HG03520 (cell line): ENCODE measurements at regions not wholly inside any gene's neighbourhood (a gene's known extent, or its start where the extent isn't known, plus 50 kb on each side); places are given as distances from the start of the nearest gene placed in this dataset.

Source experiments
- ATAC-seq: cut with Tn5 transposase; IDR thresholded peaks from one replicate; pipeline ENCODE4 v1.9.1; 2021; ENCODE audit warnings: mild to moderate bottlenecking, moderate library complexity; ENCODE audit not compliant: unreplicated experiment

DNA sequence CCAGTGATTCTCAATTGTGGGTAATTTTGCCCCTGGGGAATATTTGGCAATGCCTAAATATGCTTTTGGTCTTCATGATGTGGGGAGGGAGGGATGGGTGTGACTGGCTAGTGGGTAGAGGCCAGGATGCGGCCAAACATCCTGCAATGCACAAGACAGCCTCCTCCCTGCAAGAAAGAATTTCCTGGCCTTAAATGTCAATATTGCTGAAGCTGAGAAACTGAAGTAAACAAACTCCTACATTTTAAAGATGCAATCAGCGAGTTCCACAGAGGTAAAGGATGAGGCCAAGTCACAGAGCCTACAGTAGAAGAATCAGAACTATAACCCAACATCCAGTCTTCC is 272.9 kb upstream of the EPHA4 start:
- ATAC-seq, result no peak

DNA sequence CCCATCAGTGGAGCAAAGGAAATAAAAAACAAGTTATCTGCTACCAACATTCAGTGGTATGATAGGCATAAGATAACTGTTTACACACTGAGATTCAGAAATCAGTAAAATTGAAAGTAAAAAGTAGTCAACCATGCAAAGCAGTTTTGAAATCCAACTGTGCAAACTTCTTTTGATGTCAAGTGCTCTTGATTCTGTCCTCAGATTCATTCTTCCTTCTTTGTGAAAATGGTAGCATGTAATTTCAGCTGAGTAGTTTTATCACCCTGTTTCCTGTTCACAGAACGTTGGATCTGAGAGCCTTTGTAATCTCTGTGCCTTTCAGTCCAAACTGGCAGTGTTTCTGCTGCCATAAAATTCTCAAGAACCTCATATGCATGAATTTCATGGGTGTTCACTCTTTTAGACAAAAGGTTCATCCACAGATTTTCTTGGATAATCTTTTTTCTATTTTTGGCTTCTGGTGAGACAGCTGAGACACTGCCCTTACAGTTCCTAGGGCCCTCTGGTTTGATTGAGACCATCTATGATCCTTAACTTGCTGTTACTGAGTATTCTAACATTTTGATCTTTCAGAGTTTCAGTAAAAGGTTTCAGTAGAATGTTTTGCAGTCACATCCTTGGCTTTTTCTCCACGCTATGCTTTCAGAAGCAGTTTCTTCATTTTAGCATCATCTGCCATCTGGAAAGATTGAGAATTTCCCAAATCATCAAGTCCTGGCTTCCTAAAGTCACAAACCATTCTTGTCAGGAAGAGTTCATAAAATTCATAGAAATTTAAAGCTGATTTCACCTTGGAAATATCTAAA is 272.3 kb upstream of the EPHA4 start:
- ATAC-seq, result no peak

DNA sequence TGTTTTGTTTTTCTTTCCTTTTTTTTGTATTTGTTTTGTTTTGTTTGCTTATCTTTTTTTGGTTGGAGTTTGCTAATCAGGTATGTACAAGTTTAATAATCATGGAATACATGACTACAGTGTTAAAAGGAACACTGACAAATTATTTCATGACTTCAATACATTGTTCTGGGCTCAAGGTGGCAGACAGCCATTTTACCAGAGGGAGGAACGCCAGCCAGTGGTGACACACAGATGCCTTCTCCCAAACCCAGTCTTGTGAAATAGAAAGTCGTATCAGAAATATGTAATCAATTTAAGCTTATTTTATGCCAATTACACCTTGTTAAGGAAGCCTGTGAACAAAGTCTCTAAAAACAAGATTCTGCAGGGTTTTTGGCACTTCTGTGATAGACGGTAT is 264.0 kb upstream of the EPHA4 start:
- no peak for ATAC-seq

DNA sequence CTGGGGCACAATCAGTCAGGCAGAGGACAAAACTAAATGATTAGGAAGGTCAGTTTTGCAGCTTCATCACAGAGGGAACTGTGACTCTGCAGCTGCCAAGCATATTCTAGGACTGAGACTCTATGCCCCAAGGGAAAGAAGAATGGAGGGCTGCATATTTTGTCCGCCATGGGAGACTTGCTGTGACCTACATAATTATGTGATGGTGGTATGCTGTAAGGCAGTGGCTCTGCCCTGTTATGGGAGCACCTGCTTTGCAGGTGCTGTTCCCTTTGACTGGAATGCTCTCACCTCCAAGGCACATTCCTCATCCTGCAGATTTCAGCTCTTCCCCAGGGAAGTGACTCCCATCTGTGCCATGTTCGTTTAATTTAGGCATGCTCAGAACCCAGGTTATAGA is 261.9 kb upstream of the EPHA4 start:
- ATAC-seq, result no peak

DNA sequence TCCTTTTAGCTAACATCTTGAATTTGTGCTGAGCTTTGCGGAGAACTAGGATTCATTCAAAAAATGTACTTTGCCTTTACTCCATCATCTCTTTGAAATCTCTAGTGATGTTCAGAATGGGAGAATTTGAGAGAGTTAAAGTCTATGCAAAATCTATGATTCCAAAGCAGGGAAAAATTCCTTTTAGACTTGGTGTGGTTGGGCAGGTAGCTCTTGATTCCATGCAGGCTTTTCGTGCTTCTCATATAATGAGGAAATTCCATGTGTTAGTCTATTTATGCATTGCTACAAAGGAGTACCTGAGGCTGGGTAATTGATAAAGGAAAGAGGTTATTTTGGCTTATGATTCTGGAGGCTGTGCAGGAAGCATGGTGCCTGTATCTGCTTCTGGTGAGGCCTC is 258.9 kb upstream of the EPHA4 start:
- ATAC-seq, result no peak

DNA sequence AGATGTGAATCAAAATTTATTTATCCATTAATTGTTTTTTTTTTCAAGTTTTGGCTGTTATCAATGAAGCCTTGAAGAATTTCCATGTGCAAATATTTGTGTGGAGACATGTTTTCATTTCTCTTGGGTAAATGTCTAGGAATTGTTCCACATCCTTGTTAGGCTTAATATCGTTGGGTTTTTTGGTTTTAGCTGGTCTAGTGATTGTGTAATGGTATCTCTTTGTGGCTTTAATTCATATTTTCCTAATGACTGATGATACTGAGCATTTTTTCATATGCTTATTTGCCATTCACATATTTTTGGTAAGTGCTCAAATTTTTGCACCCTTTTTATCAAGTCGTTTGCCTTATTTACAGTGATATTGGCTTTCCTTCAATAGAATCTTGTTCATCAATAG is 250.3 kb upstream of the EPHA4 start:
- ATAC-seq, result no peak

DNA sequence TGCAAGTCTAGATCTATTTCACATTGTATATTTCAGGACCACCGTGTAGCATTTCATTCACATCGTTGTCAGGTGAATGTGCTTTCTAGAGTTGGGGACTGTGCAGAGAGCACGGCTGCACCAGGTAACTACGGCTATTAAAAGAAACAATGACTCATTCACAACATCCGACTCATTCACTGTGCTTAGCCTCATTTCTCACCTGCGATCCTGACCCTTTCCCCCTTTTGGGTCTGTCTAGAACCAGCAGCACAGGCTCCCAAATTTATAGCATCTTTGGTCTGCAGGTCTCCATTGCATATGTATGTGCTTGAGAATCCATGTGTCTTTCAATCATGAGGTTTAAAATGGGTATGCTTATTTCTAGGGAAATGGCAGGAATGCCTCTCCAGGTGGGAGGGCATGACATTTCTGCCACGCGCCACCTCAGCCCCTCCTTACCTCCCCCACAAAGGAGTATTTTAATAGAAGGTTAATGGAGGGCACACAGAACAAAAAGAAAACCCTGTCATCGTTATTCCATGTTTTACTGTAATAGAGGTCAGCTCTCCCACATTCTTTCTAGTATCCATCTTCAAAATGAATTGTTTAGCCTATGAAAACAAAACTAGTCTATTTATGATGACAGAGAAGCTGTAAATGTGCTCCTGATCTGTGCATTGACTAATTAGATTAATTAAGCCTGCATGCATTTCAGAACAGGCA is 246.7 kb upstream of the EPHA4 start:
- no peak for ATAC-seq

DNA sequence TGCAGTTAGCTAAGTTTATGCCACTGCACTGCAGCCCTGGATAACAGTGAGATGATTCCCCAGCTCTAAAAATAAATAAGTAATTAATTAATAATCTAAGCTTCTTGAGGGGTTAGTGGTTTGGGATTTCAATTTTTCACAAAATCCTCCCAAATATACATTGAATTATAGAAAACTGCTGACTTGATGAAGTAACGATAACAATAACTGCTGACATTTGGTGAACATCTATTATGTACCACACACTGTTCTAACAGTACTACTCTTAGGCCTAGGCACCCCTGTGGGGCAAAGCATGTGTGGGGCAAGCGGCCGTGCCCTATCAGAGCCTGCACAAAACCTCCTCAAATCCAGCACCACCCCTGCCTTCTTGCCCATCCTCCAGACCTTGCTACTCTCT is 245.8 kb upstream of the EPHA4 start:
- no peak for ATAC-seq

DNA sequence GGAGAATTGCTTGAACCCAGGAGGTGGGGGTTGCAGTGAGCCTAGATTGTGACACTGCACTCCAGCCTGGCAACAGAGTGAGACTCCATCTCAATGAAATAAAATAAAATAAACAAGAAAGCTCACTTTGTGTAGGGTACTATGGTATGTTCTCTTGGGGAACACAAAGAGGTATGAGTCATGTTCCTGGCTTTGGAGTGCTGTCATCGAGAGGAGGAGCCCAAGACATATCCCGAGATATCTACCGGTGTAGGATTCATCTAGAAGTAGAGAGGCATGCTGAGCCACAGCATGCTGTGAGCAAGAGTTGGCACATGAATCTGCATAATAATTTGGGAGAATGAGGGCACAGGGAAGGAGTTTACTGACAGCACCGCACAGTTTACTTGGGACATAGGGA is 244.9 kb upstream of the EPHA4 start:
- no peak for ATAC-seq

DNA sequence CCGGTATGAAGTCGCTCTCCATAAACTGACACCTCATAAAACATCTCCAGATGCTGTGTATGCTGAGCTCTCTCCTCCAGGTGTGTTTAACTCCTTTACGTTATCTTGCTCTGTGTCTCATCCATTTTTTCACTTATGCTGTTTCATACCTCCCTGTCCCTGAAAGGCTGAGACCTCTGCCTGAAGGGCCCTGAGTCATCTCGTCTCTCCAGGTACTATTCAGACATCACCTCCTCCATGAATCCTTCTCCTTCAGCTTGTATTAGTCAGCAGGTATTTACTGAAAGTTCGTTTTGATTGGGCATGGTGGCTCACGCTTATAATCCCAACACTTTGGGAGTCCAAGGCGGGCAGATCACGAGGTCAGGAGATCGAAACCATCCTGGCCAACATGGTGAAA is 244.5 kb upstream of the EPHA4 start:
- no peak for ATAC-seq

DNA sequence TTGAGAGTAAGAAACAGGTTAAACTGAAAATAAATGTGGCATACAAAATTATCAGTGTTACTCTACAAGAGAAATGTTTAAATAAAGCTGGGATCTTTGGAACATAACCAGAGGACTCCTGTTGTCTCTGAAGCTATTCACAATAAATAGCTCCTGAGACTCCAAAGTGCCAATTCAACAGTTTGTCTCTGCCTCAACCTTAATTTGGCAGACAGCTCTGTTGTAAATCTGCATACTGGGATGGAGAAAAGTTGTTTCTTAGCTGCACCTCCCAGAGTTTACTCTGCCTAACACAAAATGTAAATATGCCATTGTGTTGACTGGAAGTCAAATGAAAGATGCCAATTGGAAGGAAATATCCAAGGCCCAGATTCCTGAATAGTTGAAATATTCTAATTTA is 238.5 kb upstream of the EPHA4 start:
- ATAC-seq, result no peak

DNA sequence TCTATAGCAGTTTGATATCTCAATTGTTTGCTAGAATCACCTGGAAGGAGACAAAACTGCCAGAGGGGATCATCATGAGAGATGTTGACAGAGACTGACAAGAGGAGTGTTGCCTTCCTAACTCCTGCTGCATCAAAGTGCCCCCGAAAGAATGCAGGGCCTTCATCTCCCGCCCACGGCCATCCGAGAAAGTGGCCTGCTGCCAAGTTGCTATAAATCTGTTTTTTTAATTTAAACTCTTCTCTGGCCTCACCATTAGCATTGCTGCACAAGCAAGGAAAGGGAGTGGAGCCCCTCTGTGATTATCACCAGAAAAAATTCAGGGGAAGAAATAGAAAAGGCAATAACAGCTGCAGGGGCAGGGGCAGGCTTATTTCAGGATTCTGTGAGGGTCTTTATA is 238.1 kb upstream of the EPHA4 start:
- no peak for ATAC-seq

DNA sequence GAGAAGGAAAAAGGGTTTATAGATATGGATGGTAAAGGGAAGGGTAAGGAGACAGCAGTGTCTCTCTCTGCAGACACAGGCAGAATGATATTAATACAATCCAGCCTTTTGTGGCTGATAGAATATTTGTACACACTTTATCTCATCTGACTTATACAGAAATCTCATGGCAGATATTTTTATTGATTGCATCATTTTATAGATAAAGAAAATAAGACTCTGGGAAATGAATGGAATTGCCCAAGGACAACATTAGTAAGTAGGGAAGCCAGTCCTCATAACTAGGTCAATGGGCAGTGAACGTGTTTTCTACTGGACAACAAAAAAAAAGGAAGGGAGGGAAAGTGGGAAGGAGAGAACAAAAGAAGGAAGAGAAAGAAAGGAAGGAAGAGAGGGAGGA is 236.4 kb upstream of the EPHA4 start:
- ATAC-seq, result no peak

DNA sequence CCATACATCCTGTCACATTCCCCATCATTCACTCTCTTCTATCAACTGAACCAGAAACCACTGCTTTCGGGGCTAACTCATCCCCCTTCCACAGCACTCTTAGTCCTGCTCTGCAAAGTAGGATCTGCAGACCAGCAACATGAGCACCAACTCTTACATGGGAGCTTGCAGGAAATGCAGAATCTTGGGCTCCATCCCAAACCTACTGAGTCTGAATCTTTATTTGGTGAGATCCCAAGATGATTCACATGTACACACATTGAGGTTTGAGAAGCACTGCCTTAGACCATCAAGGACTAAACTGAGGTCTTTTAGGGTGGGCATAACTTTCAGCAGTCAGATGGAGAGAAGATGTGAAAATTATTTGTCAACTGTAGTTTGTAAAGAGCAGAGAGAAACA is 235.6 kb upstream of the EPHA4 start:
- no peak for ATAC-seq

DNA sequence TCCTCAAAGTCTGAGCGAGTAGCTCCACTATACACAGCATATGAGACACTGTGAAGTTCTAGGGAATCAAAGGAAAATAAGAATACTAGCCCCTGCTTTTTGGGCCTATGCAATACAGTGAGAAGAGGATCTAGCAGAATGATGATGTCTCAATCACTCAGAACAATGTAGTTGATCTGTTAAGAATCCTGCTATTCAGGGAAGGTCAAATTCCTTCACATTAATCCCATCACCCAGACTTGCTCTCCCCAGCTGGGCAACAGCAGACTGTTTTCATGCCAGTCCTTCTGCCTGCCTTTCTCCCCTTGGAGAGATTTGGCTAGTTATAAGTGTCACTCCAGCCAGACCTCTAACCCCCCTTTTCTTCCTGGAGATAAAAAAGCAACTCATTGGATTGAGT is 230.0 kb upstream of the EPHA4 start:
- ATAC-seq, result no peak

DNA sequence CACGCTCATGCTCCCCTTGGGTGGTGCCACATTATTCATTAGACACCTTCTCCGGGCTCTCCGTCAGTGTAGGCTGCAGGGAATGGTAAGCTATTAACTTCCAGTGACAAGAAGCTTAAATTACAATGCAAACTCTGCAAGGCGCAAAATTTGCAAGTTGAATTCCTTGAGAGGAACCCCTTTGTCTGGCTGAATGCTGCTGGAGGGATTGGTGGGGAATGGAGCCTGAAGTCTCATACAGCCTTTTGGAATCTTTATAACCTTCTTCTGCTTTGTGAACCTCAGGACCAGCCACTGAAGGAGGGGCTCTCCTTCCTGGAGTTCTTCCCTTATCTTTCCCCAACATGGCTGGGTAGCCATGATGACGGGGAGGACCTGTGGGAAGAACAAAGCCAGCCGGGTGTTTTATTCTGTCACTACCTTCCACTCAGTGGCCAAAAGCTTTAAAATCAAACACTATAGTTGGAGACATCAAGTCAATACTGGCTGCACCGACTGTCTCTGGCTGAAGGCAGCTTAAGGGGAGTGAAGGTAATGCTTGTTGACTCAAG is 220.9 kb upstream of the EPHA4 start:
- no peak for ATAC-seq

DNA sequence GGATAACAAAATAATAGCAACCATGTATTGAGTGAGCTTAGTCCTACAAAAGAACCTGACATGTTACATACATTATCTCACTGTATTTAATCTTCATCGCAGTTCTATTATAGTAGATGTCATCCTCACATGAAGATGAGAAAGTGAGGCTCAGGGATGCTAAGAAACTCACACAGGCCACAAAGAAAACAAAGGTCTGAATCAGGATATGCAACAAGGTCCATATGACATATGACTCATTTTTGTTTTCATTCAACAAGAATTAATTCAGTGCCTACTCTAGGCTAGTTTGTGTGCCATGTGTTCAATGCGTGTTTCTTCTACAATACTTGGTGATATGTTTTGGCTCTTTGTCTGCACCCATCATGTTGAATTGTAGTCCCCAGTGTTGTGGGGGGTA is 219.7 kb upstream of the EPHA4 start:
- ATAC-seq, result no peak

DNA sequence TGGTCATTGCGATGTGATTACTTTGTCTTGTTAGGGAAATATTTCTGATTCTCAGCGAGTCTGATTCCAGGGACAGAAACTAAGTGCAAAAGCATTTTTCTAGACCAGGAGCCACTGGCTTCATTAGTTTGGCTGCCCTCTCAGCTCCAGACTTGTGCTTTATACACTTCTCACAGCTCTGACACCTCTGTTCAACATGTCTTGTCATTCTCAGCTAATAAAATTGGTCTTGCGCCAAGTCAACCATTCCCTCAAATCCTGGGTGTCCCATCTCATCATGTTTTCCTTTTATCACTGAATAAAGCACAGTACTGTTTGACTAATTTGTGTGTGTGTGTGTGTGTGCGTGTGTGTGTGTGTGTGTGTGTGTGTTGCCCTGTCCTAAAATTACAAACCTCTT is 215.5 kb upstream of the EPHA4 start:
- no peak for ATAC-seq

DNA sequence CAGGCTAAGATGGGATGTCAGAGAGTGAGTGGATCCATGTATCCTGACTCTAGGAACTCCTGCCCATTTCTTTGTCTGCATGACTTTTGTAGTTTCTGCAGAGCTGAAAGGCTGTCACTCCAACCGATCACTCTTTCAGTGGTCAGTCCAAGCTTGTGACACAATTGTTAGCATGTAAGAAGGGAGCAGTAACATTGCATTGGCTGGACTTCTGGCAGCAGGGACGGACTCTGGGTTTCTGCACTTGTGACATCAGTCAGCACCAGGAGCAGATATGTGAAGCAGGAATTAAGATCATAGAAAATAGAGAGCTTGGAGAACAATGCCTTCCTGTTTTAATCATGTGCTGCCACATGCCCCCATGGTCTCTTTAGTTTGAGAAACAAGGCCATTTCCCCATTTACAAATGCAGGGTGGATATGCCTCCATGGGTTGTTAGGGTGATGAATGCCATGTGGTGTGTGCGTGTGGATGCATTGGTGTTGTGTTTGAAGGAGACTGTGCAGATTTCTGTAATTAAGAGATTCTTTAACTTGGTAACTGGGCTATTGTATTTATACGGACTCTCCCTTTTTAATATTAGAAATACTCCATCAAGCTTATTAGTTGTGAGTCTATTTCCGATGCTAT is 214.3 kb upstream of the EPHA4 start:
- ATAC-seq, result no peak

DNA sequence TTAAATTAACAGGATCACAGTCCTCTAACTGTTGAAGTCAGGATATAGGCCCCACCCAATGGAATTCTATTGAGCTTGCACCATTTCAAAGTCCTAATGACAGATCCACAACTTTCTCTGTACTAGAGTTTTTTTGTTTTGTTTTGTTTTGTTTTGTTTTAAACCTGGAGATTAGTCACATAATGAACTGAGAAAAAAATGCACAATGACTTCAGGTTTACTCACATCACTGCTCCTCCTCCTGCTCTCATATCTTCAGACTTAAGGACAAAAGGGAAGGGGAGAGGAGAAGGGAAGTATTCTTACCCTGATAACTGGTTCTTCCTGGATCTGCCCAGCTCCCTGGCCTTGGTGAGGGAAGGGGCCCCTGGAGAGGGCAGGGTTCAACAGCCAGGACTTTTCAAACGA is 208.2 kb upstream of the EPHA4 start:
- no peak for ATAC-seq

DNA sequence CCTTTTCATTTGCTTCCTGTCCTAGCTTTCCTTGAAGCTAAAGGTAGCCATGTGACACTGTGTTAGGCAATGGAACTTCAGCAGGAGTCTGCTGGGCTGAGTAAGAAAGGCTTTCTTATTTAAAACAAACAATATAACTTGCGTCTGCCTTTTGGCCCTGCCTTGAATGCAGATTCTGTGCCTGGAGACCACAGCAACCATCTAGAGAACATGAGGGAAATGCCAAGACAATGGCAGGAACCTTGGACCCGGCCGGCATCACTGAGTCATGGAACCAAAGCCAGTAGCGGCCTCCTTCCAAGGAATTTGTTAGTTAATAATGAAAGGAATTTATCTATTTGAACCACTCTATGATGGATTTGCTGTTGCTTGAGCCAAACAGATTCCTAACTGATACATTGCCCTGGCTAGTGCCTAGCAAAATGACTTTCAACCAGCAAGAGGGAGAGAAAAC is 207.5 kb upstream of the EPHA4 start:
- ATAC-seq, result no peak

DNA sequence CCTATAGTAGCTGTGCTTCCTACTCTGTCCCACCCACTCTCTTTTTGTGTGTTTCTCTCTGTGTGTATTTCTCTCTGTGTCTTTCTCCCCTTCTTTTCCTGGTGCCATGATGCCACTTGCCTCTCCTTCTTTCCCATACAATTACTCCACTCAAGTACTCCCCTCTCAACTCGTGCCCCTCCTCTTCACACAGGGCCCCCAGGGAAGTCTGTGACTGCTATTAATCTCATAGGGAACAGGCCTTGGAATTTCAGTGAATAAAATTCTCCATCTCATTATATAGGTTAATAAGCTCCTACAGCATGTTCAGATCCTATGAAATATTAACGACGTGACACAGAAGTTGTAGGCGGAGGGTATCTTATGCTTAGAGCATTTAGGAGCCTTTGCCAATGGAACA is 205.9 kb upstream of the EPHA4 start:
- no peak for ATAC-seq
